WI38 (cell line): ENCODE measurements at regions not wholly inside any gene's neighbourhood (a gene's known extent, or its start where the extent isn't known, plus 50 kb on each side); places are given as distances from the start of the nearest gene placed in this dataset.

Experiments used
- H3K4me3 ChIP-seq: 2 replicates; pipeline ENCODE4 v1.5.1; 2011; ENCODE audit warnings: low read depth, mild to moderate bottlenecking, control low read depth, low read length
- CTCF ChIP-seq: IDR thresholded peaks from 2 replicates; pipeline ENCODE4 v1.5.1; 2012; ENCODE audit warnings: low read depth, mild to moderate bottlenecking, control low read depth, low read length

- TF ChIP-seq CTCF: no peak
- no peak overlapping the region for H3K4me3 ChIP-seq
Observed at GRCh38 chr5:7066471-7067235, 329.3 kb upstream of the ADCY2 start.

- H3K4me3 ChIP-seq: no peak overlapping the region
- no peak for TF ChIP-seq CTCF
Observed at GRCh38 chr5:7068156-7068555, 327.8 kb upstream of the ADCY2 start.

- H3K4me3 ChIP-seq: no peak overlapping the region
- TF ChIP-seq CTCF: no peak
Observed at GRCh38 chr5:7068899-7069298, 327.0 kb upstream of the ADCY2 start.

- no peak overlapping the region for H3K4me3 ChIP-seq
- TF ChIP-seq CTCF: no peak
Observed at GRCh38 chr5:7072188-7072587, 323.8 kb upstream of the ADCY2 start.

- H3K4me3 ChIP-seq: no peak overlapping the region
- no peak for TF ChIP-seq CTCF
Observed at GRCh38 chr5:7073666-7074065, 322.3 kb upstream of the ADCY2 start.

GRCh38 chr5:7074176-7074575 lies 321.8 kb upstream of the ADCY2 start:
- H3K4me3 ChIP-seq: no peak overlapping the region
- no peak for TF ChIP-seq CTCF

GRCh38 chr5:7075470-7075869 lies 320.5 kb upstream of the ADCY2 start:
- TF ChIP-seq CTCF: no peak
- no peak overlapping the region for H3K4me3 ChIP-seq
